Upper lobe of left lung (tissue), 4 donors: ENCODE measurements at regions not wholly inside any gene's neighbourhood (a gene's known extent, or its start where the extent isn't known, plus 50 kb on each side); places are given as distances from the start of the nearest gene placed in this dataset.

Experiments
- CTCF ChIP-seq, 6 experiments: fragments of 450-650 bp in 4 of 6; fragments of 200-600 bp in 2 of 6; sonication (generic) in 2 of 6; IDR thresholded peaks; one replicate each; pipeline ENCODE4 v1.5.1; 2016 to 2019; ENCODE audit warnings: antibody characterized with exemption in 6 of 6
- POLR2A ChIP-seq, 4 donors: fragments of 450-650 bp; IDR thresholded peaks; one replicate each; pipeline ENCODE4 v1.5.1; 2016 to 2017; ENCODE audit warnings: antibody characterized with exemption in 4 of 4, mild to moderate bottlenecking in 2 of 4

GRCh38 chr12:107364875-107365518 is 271.6 kb upstream of the CRY1 start:
- no peak for TF ChIP-seq CTCF (IDR thresholded peaks at IDR 0.05)
- no peak for TF ChIP-seq POLR2A (IDR thresholded peaks at IDR 0.05)
